Endometrium (tissue), 2 donors: ENCODE measurements at regions not wholly inside any gene's neighbourhood (a gene's known extent, or its start where the extent isn't known, plus 50 kb on each side); places are given as distances from the start of the nearest gene placed in this dataset.
"Not testable (repeated sequence)": the region's sequence is repeated elsewhere in the genome, so short reads cannot be mapped to it uniquely, and the experiment has no call there.

Experiments
- FAIRE-seq: peaks from 2 replicates; lab custom pipeline; 2012; peaks lifted over from hg19 to GRCh38; lab: Jason Lieb, UNC
- donor health status: control.
- donor health status: control.

GRCh38 chr10:125605167-125605566, 77.8 kb downstream of the TEX36 start:
- FAIRE-seq, result no peak

GRCh38 chr10:125602825-125603224, 80.1 kb downstream of the TEX36 start:
- no peak for FAIRE-seq

- FAIRE-seq, result no peak
Measured at GRCh38 chr10:125599194-125599593, 83.8 kb downstream of the TEX36 start.

GRCh38 chr10:125595911-125596310, 87.1 kb downstream of the TEX36 start:
- FAIRE-seq, result no peak

- FAIRE-seq, result no peak
Measured at GRCh38 chr10:125593644-125594043, 89.3 kb downstream of the TEX36 start.

- FAIRE-seq, result no peak
Measured at GRCh38 chr10:125592897-125593296, 90.1 kb downstream of the TEX36 start.

- FAIRE-seq, result peak; percentile 4
Measured at GRCh38 chr10:125591886-125592285, 91.1 kb downstream of the TEX36 start.

- not testable (repeated sequence) for FAIRE-seq
Measured at GRCh38 chr10:125588738-125589137, 94.2 kb downstream of the TEX36 start.

- FAIRE-seq, result no peak
Measured at GRCh38 chr10:125584954-125585353, 98.0 kb downstream of the TEX36 start.

GRCh38 chr10:125578658-125579315, 104.2 kb downstream of the TEX36 start:
- no peak for FAIRE-seq

GRCh38 chr10:125575843-125576242, 107.1 kb downstream of the TEX36 start:
- FAIRE-seq, result no peak

- FAIRE-seq, result no peak
Measured at GRCh38 chr10:125568156-125568555, 114.8 kb downstream of the TEX36 start.

- FAIRE-seq, result no peak
Measured at GRCh38 chr10:125567529-125567928, 115.4 kb downstream of the TEX36 start.

- FAIRE-seq, result no peak
Measured at GRCh38 chr10:125565046-125565445, 117.9 kb downstream of the TEX36 start.

- FAIRE-seq, result no peak
Measured at GRCh38 chr10:125564570-125564969, 118.4 kb downstream of the TEX36 start.

- no peak for FAIRE-seq
Measured at GRCh38 chr10:125562737-125563136, 120.2 kb downstream of the TEX36 start.

GRCh38 chr10:125560947-125561346, 122.0 kb downstream of the TEX36 start:
- no peak for FAIRE-seq

GRCh38 chr10:125559210-125559609, 123.8 kb downstream of the TEX36 start:
- FAIRE-seq, result no peak

GRCh38 chr10:125557801-125558505, 125.0 kb downstream of the TEX36 start:
- no peak for FAIRE-seq

GRCh38 chr10:125557311-125557710, 125.7 kb downstream of the TEX36 start:
- FAIRE-seq, result no peak

- peak; percentile 12 for FAIRE-seq
Measured at GRCh38 chr10:125556882-125557281, 126.1 kb downstream of the TEX36 start.

- no peak for FAIRE-seq
Measured at GRCh38 chr10:125555743-125556142, 127.2 kb downstream of the TEX36 start.

- no peak for FAIRE-seq
Measured at GRCh38 chr10:125555267-125555666, 127.7 kb downstream of the TEX36 start.

- no peak for FAIRE-seq
Measured at GRCh38 chr10:125554753-125555152, 128.2 kb downstream of the TEX36 start.
